ENCODE measurements at regions not wholly inside any gene's neighbourhood (a gene's known extent, or its start where the extent isn't known, plus 50 kb on each side); places are given as distances from the start of the nearest gene placed in this dataset.

DNA sequence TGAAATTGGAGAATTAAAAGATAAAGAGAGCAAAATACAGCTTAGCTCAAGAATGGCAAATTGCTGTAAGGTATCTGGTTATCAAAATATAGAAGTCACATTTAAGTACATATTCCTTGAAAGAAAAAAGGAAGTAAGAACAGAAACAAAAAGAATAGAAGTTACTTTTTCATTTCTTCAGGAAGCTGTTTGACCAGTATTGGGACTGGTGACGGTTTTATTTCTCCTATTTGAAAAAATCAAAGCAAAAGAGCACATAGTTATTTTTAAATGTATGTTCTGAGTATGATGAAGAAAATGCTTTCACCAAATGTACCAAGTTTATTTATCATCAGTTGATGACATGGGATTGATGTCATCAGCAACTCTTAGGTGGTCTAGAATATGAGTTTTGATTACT is 83.1 kb upstream of the OXGR1 start:
- Histone ChIP-seq H3K9me3 (ENCODE audit: control insufficient read depth, low read depth, low read length) (no peaks in the 10 kb centered on the region), H3K4ac (ENCODE audit: low read depth, low read length) (no peak overlapping the region), H4K91ac (ENCODE audit: insufficient read length, low read depth, low read length) (no peak overlapping the region), H3K14ac (ENCODE audit: insufficient read depth, low read length) (no peak overlapping the region), H2BK20ac (ENCODE audit: low read depth, low read length, poor library complexity, severe bottlenecking) (no peak overlapping the region), H2BK120ac (ENCODE audit: low read depth, low read length, poor library complexity, severe bottlenecking) (no peak overlapping the region), H4K5ac (ENCODE audit: insufficient read length, low read depth, low read length) (no peak overlapping the region), H3K79me1 (ENCODE audit: insufficient read depth, low read depth, low read length, poor library complexity, severe bottlenecking) (no peaks in the 10 kb centered on the region), H4K20me1 (ENCODE audit: control insufficient read depth, insufficient read depth, insufficient read length) (no peaks in the 10 kb centered on the region), H3K18ac (ENCODE audit: insufficient read length, low read depth, low read length) (no peak overlapping the region), H2AFZ (ENCODE audit: low read length) (no peak overlapping the region), H3K79me2 (ENCODE audit: insufficient read depth, low read length) (no peaks in the 10 kb centered on the region), H3K4me2 (ENCODE audit: insufficient read depth, insufficient read length, low read length) (no peak overlapping the region), H2BK12ac (ENCODE audit: insufficient read length, low read depth, low read length) (no peak overlapping the region), H3K9ac (ENCODE audit: extremely low read depth, insufficient read length, low read length) (no peak overlapping the region), H3K23me2 (ENCODE audit: insufficient read length, low read depth, low read length, poor library complexity, severe bottlenecking) (no peaks in the 10 kb centered on the region), H3K27me3 (ENCODE audit: insufficient read depth, low read length) (no peaks in the 10 kb centered on the region), H3K23ac (ENCODE audit: insufficient read length, low read depth, low read length) (no peak overlapping the region), H2AK5ac (ENCODE audit: insufficient read length, low read length) (no peak overlapping the region), H3K27ac (ENCODE audit: insufficient read length, low read depth, low read length) (no peak overlapping the region), H3T11ph (ENCODE audit: low read length) (no peak overlapping the region), H3K4me1 (ENCODE audit: insufficient read depth, low read length) (no peaks in the 10 kb centered on the region), H3K56ac (ENCODE audit: insufficient read length, low read depth, low read length) (no peak overlapping the region), H2BK5ac (ENCODE audit: insufficient read length, low read length) (no peak overlapping the region), H2BK15ac (ENCODE audit: low read depth, low read length) (no peak overlapping the region), H4K8ac (replicated peaks; ENCODE audit: insufficient read length, low read depth, low read length) (no peak overlapping the region)
- no CpG with 5 or more reads among the region's 1 CpG for WGBS (ENCODE audit: extremely low coverage, insufficient read length, low lambda C conversion rate)
- no peak for DNase-seq
- H3K9me3 Mint-ChIP-seq = peaks cover 6% of the 10 kb centered on the region in 2 experiments
- H3K4me3 Mint-ChIP-seq = no peak overlapping the region
- H3K27ac Mint-ChIP-seq = no peak overlapping the region
- no peaks in the 10 kb centered on the region for H3K36me3 Mint-ChIP-seq (ENCODE audit: insufficient read depth in 1 of 3, low read depth in 3 of 3)
- H3K27me3 Mint-ChIP-seq (ENCODE audit: low read depth) = no peaks in the 10 kb centered on the region; the same call in 1 of the 2 replicates
- peaks cover 0 to 2% of the 10 kb centered on the region in 2 experiments; a peak in 2 of 4 replicates for H3K4me1 Mint-ChIP-seq
- TF ChIP-seq, protein P1, sequence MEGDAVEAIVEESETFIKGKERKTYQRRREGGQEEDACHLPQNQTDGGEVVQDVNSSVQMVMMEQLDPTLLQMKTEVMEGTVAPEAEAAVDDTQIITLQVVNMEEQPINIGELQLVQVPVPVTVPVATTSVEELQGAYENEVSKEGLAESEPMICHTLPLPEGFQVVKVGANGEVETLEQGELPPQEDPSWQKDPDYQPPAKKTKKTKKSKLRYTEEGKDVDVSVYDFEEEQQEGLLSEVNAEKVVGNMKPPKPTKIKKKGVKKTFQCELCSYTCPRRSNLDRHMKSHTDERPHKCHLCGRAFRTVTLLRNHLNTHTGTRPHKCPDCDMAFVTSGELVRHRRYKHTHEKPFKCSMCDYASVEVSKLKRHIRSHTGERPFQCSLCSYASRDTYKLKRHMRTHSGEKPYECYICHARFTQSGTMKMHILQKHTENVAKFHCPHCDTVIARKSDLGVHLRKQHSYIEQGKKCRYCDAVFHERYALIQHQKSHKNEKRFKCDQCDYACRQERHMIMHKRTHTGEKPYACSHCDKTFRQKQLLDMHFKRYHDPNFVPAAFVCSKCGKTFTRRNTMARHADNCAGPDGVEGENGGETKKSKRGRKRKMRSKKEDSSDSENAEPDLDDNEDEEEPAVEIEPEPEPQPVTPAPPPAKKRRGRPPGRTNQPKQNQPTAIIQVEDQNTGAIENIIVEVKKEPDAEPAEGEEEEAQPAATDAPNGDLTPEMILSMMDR (conservative IDR thresholded peaks at IDR 0.05) = no peak

Data from H9 (cell line).